ENCODE measurements at regions not wholly inside any gene's neighbourhood (a gene's known extent, or its start where the extent isn't known, plus 50 kb on each side); places are given as distances from the start of the nearest gene placed in this dataset.
A peak's percentile ranks its signal among the peaks of the same experiment; 100 is the strongest.

- TF ChIP-seq, protein P1, sequence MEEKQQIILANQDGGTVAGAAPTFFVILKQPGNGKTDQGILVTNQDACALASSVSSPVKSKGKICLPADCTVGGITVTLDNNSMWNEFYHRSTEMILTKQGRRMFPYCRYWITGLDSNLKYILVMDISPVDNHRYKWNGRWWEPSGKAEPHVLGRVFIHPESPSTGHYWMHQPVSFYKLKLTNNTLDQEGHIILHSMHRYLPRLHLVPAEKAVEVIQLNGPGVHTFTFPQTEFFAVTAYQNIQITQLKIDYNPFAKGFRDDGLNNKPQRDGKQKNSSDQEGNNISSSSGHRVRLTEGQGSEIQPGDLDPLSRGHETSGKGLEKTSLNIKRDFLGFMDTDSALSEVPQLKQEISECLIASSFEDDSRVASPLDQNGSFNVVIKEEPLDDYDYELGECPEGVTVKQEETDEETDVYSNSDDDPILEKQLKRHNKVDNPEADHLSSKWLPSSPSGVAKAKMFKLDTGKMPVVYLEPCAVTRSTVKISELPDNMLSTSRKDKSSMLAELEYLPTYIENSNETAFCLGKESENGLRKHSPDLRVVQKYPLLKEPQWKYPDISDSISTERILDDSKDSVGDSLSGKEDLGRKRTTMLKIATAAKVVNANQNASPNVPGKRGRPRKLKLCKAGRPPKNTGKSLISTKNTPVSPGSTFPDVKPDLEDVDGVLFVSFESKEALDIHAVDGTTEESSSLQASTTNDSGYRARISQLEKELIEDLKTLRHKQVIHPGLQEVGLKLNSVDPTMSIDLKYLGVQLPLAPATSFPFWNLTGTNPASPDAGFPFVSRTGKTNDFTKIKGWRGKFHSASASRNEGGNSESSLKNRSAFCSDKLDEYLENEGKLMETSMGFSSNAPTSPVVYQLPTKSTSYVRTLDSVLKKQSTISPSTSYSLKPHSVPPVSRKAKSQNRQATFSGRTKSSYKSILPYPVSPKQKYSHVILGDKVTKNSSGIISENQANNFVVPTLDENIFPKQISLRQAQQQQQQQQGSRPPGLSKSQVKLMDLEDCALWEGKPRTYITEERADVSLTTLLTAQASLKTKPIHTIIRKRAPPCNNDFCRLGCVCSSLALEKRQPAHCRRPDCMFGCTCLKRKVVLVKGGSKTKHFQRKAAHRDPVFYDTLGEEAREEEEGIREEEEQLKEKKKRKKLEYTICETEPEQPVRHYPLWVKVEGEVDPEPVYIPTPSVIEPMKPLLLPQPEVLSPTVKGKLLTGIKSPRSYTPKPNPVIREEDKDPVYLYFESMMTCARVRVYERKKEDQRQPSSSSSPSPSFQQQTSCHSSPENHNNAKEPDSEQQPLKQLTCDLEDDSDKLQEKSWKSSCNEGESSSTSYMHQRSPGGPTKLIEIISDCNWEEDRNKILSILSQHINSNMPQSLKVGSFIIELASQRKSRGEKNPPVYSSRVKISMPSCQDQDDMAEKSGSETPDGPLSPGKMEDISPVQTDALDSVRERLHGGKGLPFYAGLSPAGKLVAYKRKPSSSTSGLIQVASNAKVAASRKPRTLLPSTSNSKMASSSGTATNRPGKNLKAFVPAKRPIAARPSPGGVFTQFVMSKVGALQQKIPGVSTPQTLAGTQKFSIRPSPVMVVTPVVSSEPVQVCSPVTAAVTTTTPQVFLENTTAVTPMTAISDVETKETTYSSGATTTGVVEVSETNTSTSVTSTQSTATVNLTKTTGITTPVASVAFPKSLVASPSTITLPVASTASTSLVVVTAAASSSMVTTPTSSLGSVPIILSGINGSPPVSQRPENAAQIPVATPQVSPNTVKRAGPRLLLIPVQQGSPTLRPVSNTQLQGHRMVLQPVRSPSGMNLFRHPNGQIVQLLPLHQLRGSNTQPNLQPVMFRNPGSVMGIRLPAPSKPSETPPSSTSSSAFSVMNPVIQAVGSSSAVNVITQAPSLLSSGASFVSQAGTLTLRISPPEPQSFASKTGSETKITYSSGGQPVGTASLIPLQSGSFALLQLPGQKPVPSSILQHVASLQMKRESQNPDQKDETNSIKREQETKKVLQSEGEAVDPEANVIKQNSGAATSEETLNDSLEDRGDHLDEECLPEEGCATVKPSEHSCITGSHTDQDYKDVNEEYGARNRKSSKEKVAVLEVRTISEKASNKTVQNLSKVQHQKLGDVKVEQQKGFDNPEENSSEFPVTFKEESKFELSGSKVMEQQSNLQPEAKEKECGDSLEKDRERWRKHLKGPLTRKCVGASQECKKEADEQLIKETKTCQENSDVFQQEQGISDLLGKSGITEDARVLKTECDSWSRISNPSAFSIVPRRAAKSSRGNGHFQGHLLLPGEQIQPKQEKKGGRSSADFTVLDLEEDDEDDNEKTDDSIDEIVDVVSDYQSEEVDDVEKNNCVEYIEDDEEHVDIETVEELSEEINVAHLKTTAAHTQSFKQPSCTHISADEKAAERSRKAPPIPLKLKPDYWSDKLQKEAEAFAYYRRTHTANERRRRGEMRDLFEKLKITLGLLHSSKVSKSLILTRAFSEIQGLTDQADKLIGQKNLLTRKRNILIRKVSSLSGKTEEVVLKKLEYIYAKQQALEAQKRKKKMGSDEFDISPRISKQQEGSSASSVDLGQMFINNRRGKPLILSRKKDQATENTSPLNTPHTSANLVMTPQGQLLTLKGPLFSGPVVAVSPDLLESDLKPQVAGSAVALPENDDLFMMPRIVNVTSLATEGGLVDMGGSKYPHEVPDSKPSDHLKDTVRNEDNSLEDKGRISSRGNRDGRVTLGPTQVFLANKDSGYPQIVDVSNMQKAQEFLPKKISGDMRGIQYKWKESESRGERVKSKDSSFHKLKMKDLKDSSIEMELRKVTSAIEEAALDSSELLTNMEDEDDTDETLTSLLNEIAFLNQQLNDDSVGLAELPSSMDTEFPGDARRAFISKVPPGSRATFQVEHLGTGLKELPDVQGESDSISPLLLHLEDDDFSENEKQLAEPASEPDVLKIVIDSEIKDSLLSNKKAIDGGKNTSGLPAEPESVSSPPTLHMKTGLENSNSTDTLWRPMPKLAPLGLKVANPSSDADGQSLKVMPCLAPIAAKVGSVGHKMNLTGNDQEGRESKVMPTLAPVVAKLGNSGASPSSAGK (IDR thresholded peaks at IDR 0.05): peak; percentile 11; the same call in 1 of the 2 replicates
- peak; percentile 81 for TF ChIP-seq E2F8 (IDR thresholded peaks at IDR 0.05; ENCODE audit: low read depth, partially characterized antibody)
- TF ChIP-seq ZBTB1 (CRISPR knock-in tag; IDR thresholded peaks at IDR 0.05; ENCODE audit: borderline replicate concordance, low read depth): no peak
- TF ChIP-seq, protein P2, sequence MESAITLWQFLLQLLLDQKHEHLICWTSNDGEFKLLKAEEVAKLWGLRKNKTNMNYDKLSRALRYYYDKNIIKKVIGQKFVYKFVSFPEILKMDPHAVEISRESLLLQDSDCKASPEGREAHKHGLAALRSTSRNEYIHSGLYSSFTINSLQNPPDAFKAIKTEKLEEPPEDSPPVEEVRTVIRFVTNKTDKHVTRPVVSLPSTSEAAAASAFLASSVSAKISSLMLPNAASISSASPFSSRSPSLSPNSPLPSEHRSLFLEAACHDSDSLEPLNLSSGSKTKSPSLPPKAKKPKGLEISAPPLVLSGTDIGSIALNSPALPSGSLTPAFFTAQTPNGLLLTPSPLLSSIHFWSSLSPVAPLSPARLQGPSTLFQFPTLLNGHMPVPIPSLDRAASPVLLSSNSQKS (CRISPR knock-in tag; IDR thresholded peaks at IDR 0.05): no peak
- 0 out of 2 replicates have a peak, but pooled peaks have one; percentile 38 for TF ChIP-seq OTX1 (CRISPR knock-in tag; IDR thresholded peaks at IDR 0.05)
- TF ChIP-seq ADNP (tag; IDR thresholded peaks at IDR 0.05): no peak
Observed at GRCh38 chr1:204806943-204807687, 63.5 kb upstream of the NFASC start (continued).
